ENCODE measurements at regions not wholly inside any gene's neighbourhood (a gene's known extent, or its start where the extent isn't known, plus 50 kb on each side); places are given as distances from the start of the nearest gene placed in this dataset.
"Not testable (repeated sequence)": the region's sequence is repeated elsewhere in the genome, so short reads cannot be mapped to it uniquely, and the experiment has no call there.

DNA sequence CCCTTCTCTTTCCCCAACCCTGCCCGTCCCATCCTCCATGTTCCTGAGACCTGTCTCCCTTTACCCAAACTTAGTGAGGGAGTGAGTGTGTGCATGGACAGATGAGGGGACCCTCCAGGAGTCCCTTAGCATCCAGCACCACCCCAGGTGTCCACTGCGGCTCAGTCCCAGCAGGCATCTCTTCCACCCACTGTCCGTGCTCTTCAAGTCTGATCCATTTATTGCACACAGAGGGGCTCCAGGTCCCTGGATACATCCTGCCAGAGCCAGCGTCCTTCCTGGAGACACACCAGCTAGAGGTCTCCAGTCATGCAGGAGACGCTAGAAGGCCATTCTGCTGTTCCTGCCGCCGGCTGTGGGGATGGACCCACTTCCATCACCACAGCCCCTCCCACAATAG is 239.2 kb downstream of the ADGRD1 start:
- no peak for DNase-seq (ENCODE audit: low read depth)

DNA sequence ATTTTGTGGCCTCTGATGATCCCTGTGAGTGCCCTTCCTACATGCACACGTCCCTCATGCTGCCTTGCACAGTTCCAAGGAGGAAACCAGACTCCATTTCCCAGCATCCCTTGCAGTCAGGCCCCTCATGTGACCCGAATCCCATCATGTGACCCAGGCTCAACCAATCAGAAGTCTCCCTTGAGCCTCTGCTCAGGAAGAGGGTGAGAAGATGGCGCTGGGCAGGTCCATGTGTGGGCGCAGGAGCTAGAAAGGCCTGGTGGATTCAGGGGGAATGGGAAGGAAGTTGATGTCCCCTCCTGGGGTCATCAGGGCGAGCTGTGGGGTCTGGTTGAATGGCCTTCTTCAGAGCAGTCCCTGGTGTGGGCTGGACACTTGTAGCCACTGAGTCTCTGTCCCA is 240.5 kb downstream of the ADGRD1 start:
- no peak for DNase-seq (ENCODE audit: low read depth)

DNA sequence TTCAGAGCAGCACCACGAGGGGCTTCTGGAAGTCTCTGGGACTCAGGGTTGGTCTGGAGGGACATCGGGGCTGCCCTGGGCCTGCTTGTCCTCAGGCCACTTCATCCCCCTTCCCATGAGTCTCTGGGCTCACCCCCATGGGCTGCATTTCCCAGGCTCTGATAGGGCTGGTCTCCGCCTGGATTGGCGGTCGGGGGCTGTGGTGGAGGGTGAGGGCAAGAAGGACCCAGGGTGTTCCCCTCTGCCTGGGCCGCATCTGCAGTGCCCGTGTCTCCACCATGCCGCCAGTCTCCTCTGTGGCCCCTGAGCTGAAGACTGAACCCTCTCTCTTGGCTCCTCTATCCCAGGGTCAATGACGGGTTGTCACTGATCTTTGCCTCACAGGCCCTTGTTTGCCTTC is 242.1 kb downstream of the ADGRD1 start:
- no peak for DNase-seq (ENCODE audit: low read depth)

DNA sequence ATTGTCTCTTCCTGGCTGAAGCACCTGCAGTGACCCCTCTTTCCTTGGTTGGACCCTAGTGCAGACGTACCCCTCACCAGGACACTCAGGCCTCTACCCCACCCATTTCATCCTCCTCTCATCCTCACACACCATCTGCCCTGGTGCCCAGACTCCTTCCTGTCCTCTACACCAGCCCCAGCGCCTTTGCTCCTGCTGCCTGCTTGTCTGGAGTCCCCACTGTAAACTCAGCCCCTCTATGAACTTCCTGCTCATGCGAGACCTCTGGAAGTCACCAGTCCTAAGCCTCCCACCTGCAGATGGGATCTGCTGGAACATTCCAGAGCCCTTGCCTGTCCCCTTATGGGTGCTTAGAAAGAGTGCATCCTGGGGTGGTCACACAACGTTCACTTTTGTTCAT is 242.5 kb downstream of the ADGRD1 start:
- no peak for DNase-seq (ENCODE audit: low read depth)

DNA sequence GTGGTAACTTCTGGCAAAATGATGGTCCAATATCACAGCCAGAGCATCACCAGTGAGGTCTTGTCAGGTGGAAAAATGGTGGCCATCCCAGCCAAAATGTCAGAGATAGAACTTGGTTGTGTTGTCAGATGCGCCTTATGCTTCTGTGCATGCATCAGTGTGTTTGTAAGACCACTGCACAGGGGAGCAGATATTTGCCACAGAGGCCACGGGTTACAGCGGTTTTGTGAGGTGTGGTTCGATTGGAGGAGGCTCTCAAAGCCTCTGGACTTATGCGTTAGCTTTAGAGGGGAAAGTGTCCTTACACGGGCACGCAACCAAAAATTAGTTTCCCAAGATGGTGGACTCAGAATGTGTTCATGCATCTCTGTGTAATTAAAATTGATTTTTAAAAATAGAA is 243.8 kb downstream of the ADGRD1 start:
- DNase-seq (ENCODE audit: low read depth) = no peak

DNA sequence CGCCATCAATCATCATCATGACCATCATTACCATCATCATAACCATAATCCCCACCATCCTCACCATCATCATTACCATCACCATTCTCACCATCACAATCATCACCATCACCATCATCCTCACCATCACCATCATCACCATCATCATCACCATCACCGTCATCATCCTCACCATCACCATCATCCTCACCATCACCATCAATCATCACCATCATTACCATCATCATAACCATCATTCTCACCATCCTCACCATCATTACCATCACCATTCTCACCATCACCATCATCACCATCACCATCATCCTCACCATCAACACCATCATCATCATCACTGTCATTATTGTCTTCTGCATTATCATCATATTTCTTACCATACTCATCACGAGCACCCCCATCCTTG is 245.5 kb downstream of the ADGRD1 start:
- DNase-seq (ENCODE audit: low read depth) = no peak

DNA sequence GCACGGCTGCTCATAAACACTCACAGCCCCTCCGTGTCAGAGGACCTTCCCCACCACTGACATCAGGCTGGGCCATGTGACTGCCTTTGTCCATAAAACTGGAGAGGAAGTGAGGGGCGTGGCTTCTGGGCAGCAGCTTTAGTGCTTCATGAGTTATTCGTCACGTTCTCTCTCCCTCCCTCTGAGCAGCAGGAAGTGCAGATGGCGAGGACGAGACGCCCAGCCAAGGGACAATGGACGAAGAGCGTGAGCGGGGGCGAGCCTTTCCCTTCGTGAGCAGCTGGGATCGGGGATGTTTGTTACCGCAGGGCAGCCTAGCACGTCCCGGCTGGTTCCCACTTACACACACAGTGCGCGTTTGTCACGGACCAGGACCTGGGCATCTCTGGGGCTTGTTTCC is 248.2 kb downstream of the ADGRD1 start:
- DNase-seq (ENCODE audit: low read depth) = not testable (repeated sequence)

DNA sequence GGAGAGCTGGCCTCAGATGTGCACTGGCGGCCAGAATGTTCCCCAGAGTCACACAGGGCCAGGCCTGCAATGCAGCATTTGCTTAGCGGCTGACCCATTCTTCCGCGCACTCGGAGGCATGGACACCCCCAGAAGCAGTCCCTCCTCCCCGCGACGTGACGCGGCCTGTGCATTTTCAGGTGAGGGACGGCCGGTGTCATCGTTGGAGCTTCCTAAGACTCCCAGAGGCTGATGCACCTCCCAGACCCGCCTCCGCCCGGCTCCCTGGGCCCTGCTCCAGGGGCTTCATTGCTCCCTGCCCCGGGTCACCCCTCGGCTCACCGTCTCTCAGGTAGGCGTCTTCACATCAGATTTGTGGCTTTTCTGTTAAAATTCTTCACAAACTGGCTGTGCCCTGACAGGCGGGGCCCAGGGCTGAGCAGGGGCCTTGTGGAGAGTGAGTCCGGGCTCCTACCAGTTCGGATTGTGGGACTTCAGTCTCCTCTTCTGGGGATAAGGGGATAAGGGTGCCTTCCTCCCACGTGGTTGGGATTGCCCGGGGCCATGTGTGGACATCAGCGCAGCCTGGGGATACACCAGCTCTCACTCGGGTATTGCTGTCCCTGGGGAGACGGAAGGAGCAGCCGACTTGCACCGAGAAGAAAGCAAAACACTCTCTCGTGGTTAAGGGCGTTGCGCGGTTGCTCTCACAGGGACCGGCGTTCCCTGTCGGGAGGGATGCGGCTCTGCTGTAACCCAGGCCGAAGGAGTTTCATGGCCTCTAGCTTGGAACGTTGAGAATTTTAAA is 249.1 kb downstream of the ADGRD1 start:
- DNase-seq (ENCODE audit: low read depth) = no peak

DNA sequence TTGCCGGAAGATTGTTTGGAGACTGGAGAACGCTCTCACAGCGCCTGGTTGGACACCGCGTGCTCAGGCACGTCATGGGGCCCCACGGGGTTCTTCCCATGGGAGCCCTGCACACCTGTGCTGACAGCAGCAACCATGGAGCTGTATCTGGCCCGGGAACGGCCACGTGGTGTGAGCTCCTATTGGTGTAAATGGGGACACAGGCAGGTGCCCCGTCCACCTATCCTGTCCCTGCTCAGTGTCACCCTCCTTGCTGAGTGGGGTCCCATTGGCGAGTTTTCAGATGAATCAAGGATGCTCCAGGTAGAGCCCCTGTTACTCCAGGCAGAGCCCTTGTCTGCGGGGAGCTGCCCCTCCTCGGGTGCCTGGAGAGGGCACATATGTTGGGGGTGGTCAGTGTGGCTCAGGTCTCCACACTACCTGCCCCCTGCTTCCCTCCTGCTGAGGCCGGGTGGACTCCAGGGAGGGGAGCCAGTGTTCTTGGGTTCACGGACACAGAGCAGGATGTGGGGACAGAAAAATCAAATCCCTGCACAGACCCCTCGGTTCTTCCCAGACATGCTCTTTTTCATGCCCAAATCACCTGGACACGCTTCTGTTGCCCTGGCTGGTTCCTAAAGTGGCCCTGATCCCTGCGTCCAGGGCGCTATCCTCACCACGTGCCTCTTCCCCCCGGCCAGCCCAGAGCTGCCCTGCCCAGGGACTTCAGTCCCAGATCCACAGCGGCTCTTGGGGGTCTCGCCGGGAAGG is 250.1 kb downstream of the ADGRD1 start:
- no peak for DNase-seq (ENCODE audit: low read depth)

DNA sequence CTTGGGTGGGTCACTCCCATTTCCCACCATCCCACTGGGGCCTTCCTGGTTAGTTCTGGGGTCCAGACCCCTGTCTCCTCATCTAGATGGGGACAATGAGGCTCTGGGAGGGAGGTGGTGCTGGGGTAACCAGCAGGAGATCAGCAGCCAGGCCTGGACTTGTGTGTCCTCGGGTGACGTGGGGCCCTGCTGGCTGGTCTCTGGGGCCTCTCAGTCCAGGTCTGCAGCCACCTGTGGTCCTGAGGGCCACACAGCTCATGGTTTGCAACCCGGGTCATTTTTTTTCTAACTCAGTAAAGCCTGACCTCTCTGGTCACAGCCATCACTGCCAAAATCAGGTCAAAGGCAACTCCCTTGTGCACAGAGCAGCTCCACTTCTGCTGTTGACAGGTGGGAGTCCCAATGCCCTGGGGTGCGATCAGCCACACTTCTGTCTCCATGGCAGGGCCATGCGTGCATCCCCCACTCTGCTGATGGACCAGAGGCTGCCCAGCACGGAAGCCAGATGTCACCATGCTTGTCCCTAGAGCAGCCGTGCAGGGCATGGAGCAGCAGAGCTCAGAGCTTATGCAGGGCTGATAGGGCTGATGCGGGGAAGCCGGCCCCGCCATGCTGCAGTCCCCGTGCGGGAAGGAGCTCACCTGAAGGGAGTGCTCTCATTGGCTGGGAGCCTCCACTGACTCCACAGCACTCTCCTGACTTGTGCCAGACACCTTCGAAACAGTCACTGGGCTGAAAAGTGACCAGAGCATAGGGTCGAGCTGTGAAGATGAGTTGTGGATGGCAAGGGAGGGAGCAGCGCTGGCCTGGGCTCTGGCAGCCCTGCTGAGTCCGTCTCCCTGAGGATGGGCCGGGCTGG is 250.9 kb downstream of the ADGRD1 start:
- no peak for DNase-seq (ENCODE audit: low read depth)

DNA sequence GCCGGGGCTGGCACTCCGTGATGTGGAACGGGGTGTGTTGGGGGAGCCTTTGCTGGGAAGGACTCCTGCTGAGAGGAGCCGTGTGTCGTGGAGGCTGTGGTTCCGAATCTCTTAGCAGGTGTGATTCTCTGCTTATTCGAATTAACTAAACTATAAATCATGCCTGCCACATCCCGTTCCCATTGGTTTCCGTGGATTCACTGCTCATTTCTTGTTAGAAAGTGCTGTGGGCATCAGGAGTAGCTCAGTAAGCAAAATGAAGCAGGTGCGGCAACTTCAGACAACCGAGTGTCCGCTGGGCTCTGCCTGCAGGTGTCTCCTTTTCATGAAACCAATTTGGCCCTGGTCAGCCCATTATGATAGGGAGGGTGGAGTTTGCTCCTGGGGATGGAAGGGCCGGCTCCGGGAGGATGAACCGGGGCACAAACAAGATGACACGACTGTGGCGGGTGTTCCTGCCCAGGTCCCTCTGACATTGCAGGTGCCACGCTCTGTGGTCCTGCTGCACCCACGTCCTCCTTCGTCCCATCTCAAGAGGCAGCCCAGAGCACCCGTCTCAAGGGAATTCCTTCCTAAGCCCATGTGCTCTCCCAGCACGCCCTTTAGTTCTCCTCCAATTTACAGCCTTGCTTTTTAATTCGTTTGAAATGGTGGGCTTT is 251.7 kb downstream of the ADGRD1 start:
- DNase-seq (ENCODE audit: low read depth) = not testable (repeated sequence)

DNA sequence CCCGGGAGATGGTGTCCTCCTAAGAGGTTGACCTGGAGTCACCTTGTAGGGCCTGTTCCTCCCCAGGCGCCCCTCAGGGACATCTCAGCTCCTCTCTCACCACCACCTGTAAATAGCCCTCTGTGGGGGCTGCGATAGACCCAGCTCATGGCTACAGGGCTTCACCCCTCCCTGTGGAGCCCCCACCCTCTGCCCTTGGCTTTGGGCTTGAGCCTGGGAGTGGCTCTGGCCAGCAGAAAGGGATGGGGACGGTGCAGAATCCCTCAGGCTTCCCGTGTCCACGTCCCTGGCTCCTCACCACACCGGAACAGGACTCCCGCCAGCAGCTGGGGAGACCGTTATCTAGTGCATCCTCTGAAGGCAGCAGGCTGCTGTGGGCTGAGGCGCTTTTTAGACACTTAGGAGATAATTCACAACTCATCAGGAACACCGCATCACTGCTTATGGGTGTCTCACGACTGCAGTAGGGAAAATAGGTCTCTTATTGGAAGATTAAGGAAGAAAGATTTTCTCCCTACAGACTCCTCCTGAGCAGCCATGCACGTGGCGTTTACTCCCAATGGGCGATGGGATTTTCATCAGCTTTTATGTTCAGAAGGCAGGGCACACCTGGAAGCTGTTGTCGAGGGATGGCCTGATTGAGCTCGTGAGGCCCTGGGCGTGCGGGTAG is 253.1 kb downstream of the ADGRD1 start:
- not testable (repeated sequence) for DNase-seq (ENCODE audit: low read depth)

DNA sequence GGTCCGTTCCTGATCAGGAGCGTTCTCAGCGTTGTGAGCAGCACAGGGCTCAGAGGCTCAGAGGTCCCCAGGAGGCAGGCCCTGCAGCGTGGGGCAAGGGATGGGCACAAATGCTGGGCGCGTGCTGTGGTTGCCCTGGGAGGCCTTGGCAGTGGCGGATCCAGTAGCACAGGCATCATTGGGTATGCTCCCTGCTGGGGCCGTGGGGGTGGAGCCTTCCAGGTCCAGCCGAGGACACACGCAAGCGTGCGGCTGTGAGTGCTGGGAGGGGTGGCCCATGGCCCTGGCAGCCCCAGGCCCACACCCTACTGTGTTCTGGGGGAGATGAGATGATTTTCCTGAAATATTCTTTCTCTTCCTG is 253.6 kb downstream of the ADGRD1 start:
- not testable (repeated sequence) for DNase-seq (ENCODE audit: low read depth)

DNA sequence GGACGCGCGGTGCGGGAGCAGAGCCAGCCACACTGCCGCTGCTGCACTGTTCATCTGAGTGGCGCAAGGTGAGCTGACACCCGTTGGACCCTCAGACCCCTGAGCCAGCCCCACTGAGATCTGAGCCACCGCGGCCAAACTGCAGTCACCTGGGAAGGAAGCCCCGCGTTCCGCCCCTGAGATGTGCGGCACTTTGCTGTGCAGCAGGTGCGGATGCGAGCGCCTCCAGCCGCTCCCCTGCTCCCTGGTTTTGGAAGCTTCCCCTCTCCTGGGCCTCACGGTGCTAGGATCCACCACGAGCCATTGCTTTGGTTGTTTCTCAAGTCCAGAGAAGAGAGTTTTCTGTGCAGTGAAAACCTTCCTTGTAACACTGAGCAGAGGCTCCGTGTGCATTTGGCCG is 254.1 kb downstream of the ADGRD1 start:
- DNase-seq (ENCODE audit: low read depth) = not testable (repeated sequence)

DNA sequence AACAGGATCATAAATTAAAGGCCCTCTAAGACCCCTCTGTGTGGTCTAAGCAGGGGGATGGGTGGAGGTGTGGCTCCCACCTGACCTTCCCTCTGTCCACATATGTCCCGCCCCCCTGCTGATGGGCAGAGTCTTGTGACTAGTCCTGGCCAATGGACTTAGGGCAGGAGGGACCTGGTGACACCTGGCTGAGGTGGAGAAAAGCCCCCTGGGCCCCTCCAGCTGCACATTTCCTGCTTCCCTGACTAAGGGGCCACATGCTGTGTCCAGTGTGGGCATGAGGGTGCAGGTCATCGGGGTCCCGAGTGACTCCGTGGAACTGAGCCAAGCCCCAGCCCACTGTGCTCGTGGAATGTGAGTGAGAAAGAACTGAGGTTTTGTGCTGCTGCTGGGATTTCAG is 254.7 kb downstream of the ADGRD1 start:
- DNase-seq (ENCODE audit: low read depth) = no peak

DNA sequence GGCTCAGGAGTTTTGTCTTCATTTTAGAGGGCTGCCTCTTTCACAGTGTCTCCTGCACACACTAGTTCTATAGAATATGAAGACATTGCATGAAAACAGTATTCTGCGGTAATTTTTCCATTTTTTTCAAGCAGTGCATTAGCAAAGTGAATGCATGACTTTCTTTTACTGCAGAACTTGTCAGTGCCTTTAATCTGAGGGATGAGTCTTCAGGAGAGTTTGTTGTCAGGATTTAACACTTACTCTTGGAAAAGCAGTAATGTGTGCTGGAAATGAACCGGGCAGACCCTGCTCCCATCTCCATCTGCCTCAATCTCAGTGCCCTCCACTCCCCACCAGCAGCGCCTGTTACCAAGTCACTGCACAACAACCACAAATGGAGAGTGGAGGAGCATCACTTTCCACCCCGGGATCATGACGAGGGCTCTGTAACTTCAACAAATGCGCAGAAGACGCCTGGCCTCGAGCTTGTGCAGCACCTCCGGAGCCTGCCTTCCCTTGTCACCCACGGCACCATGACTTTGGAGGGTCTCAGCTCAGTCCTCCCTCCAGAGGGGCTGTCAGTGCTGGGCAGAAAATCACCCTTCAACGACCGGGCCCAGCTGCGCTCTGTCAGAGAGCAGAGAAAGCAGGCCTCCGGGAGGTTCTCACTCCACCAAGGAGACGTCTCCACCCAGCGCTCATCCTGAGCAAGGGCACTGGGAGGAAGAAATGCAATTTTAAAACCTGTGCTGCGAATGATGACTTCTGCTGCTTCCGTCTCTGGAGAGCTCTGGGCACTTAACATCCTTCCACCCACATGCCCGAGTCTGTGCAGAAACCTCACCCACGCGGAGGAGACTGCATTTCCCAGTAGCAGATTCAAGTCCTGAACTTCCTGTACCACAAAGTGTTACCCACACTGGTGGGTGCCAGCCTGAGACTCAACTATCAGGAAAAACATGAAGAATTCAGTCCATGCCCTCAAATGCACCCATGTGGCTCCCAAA is 255.7 kb downstream of the ADGRD1 start:
- no peak for DNase-seq (ENCODE audit: low read depth)

DNA sequence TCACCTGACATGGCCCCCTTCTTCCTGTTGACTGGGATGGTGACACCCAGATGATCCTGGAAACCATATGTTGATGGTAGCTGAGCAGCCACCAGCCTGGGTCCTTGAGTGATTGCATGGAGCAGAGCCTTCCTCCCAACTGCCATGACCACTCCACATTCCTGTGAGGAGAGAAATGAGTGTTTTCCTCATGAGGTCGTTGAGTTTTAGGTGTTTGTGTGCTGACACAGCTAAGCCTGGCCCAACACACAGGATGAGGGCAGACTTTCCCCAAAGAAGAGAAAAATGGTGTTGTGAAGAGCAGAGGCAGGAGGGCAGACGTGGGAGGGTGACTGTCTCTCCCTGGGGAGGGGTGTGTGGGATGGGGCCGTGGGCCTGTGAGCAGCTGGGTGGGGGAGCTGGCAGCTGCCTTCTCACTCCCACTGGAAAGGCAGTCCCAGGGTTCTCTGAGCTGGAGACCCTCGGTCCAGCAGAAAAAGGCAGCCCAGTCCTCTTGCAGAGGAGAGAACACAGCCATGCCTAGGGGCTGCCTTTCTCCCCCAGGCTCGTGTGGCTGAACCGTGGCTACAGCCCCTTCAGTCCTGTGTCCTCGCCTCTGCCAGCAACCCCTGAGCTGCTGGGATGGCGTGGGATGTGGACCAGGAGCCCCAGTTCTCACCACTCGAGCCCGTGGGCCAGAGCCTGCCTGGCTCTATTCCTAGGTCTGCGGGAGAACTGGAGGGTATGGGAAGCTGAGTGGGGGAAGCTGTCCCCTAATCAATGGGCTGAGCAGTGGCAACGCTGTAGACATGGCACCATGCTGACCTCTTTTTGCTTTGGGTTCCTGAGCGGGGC is 257.0 kb downstream of the ADGRD1 start:
- DNase-seq (ENCODE audit: low read depth) = no peak

DNA sequence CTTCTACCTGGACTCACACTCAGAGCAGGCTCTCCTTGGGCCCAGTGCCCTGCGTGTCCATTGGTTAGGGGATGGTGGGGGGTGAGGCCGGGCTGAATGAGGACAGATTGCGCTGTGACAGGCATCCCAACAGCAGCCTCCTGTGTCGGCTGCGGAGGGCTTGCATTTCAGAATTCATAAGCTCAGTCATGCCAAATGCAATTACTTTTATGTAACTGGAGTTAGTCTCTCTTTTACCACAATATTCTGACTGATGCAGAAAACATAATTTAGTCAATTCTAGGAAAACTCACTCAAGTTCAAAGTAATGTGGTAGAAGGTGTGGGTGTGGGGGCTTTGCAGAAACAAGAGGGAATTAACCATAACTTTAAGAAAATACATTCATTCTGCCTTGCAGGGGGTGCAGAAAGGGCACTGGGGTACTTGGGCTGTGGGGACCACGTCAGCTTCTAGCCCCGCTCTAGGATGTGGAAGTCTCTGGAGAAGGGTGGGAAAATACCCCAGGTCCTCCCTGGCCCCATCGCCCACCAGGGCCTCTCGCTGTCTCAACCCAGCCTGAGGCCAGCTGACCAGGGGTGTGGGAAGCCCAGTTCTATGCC is 257.7 kb downstream of the ADGRD1 start:
- no peak for DNase-seq (ENCODE audit: low read depth)

DNA sequence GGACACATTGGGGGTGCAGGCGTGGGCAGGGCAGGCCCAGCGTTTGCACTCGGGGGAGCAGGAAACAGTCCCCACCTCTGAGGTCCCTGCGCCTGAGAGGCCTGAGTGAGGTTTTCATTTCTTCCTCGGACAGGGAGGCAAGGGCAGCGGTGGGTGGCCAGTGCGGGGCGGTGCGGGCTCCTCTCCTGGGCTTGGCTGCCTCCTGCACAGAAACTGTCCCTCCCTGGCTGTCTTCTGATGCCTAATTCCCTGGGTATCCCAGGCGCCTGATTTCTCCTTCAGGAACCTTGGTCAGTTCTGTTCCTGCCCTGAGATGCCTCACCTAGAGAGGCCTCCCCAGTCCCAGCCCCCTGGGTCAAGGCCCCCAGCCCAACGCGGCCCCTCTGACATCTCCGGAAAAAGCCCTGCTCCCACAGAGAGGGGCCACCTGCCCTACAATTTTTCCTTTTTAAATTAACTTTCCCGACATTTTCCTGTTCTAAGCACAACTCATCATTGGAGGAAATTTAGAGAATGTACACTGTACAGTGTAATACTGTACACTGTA is 260.3 kb downstream of the ADGRD1 start:
- DNase-seq (ENCODE audit: low read depth) = no peak
